ENCODE measurements at regions not wholly inside any gene's neighbourhood (a gene's known extent, or its start where the extent isn't known, plus 50 kb on each side); places are given as distances from the start of the nearest gene placed in this dataset.

- TF ChIP-seq TEAD4 (IDR thresholded peaks at IDR 0.05; ENCODE audit: low read depth, low read length), result no peak
- TF ChIP-seq KDM4A (IDR thresholded peaks at IDR 0.05; ENCODE audit: low read depth, low read length, severe bottlenecking), result no peak
- no peak for TF ChIP-seq SIX5 (IDR thresholded peaks at IDR 0.05; ENCODE audit: low read depth, low read length)
These were observed 61.5 kb downstream of the C3orf38 start (continued) for GRCh38 chr3:88211096-88211890.

Data from H1 (cell line).